GM23248 (cell line): ENCODE measurements at regions not wholly inside any gene's neighbourhood (a gene's known extent, or its start where the extent isn't known, plus 50 kb on each side); places are given as distances from the start of the nearest gene placed in this dataset.

Source experiments
- DNase-seq: peaks from one replicate; pipeline ENCODE4 v3.0.0-alpha.2; 2015
- H2AFZ ChIP-seq: fragments of 200-600 bp; sonication (generic); 2 replicates; pipeline ENCODE4 v1.6.1; 2016; ENCODE audit warnings: antibody characterized with exemption
- H3F3A ChIP-seq: fragments of 200-600 bp; sonication (generic); 2 replicates; pipeline ENCODE4 v1.6.1; 2016; ENCODE audit warnings: mild to moderate bottlenecking, antibody characterized with exemption, mixed run types; ENCODE audit not compliant: insufficient read depth
- H3K27ac ChIP-seq: fragments of 200-600 bp; sonication (generic); 2 replicates; pipeline ENCODE4 v1.5.1; 2016; ENCODE audit warnings: mild to moderate bottlenecking
- H3K27me3 ChIP-seq: fragments of 200-600 bp; sonication (generic); replicated peaks from 2 replicates; pipeline ENCODE4 v1.6.1; 2016; ENCODE audit warnings: mild to moderate bottlenecking; ENCODE audit not compliant: insufficient read depth
- H3K36me3 ChIP-seq: fragments of 200-600 bp; sonication (generic); 2 replicates; pipeline ENCODE4 v1.6.1; 2016; ENCODE audit warnings: low read depth, mild to moderate bottlenecking
- H3K4me1 ChIP-seq: fragments of 200-600 bp; sonication (generic); 2 replicates; pipeline ENCODE4 v1.6.1; 2016; ENCODE audit warnings: mild to moderate bottlenecking; ENCODE audit not compliant: insufficient read depth
- H3K4me2 ChIP-seq: fragments of 200-600 bp; sonication (generic); one replicate; pipeline ENCODE4 v1.6.1; 2016; ENCODE audit warnings: mild to moderate bottlenecking; ENCODE audit not compliant: unreplicated experiment
- H3K4me3 ChIP-seq: fragments of 200-600 bp; sonication (generic); 2 replicates; pipeline ENCODE4 v1.5.1; 2016; ENCODE audit warnings: mild to moderate bottlenecking
- H3K79me2 ChIP-seq: fragments of 200-600 bp; sonication (generic); 2 replicates; pipeline ENCODE4 v1.6.1; 2016; ENCODE audit warnings: mild to moderate bottlenecking; ENCODE audit not compliant: insufficient read depth
- H3K9ac ChIP-seq: fragments of 200-600 bp; sonication (generic); 2 replicates; pipeline ENCODE4 v1.6.1; 2016; ENCODE audit warnings: mild to moderate bottlenecking
- H3K9me2 ChIP-seq: fragments of 200-600 bp; sonication (generic); 2 replicates; pipeline ENCODE4 v1.6.1; 2016; ENCODE audit warnings: mixed run types, mild to moderate bottlenecking, moderate library complexity; ENCODE audit not compliant: insufficient read depth
- H3K9me3 ChIP-seq: fragments of 200-600 bp; sonication (generic); one replicate; pipeline ENCODE4 v1.6.1; 2017; ENCODE audit warnings: low read depth
- H4K20me1 ChIP-seq: fragments of 200-600 bp; sonication (generic); 2 replicates; pipeline ENCODE4 v1.6.0; 2016; ENCODE audit not compliant: insufficient read depth
- EZH2 ChIP-seq: fragments of 200-600 bp; sonication (generic); IDR thresholded peaks from 2 replicates; pipeline ENCODE4 v1.6.1; 2018; ENCODE audit warnings: antibody characterized with exemption, mild to moderate bottlenecking; ENCODE audit not compliant: insufficient read depth, poor library complexity, severe bottlenecking
- EZH2phosphoT487 ChIP-seq: fragments of 200-600 bp; sonication (generic); IDR thresholded peaks from 2 replicates; pipeline ENCODE4 v1.6.1; 2018; ENCODE audit warnings: antibody characterized with exemption, moderate library complexity, mild to moderate bottlenecking, low read depth; ENCODE audit not compliant: insufficient read depth
- WGBS, 2 experiments: methylation state at CpG; one replicate each; pipeline ENCODE4 v1.1.6; 2015 to 2017; ENCODE audit warnings: low lambda C conversion rate in 2 of 2, low coverage in 1 of 2; ENCODE audit errors: missing lambda C conversion rate in 2 of 2; 5-methylcytosine and 5-hydroxymethylcytosine counted together
- in situ Hi-C: fragments of 300-500 bp; cut with MboI; formaldehyde crosslinking; loops from 2 replicates; pipeline ENCODE4 v1.15.0; 2020

- no peaks in the 10 kb centered on the region for H3K36me3 ChIP-seq
- no peak for TF ChIP-seq EZH2phosphoT487
- no peak for TF ChIP-seq EZH2
- no peaks in the 10 kb centered on the region for H3K9me2 ChIP-seq
- no peak overlapping the region for H3K4me3 ChIP-seq
- WGBS, 2 experiments: 32 to 35% methylated on average over 8 of the region's 8 CpGs
- no peak overlapping the region for H3K9ac ChIP-seq
- no peaks in the 10 kb centered on the region for H3K9me3 ChIP-seq
- in situ Hi-C loops: no loop called here
- H2AFZ ChIP-seq: no peak overlapping the region
- H3F3A ChIP-seq: no peaks in the 10 kb centered on the region
- H3K27ac ChIP-seq: no peak overlapping the region
- H3K27me3 ChIP-seq: peaks cover 19% of the 10 kb centered on the region
- no peaks in the 10 kb centered on the region for H4K20me1 ChIP-seq
- no peaks in the 10 kb centered on the region for H3K79me2 ChIP-seq
- H3K4me1 ChIP-seq: no peaks in the 10 kb centered on the region
- H3K4me2 ChIP-seq: no peak overlapping the region
- no peak for DNase-seq
Observed at GRCh38 chr5:86929123-86929766, 311.5 kb downstream of the COX7C start.

- in situ Hi-C loops: no loop called here
- no peaks in the 10 kb centered on the region for H3K9me2 ChIP-seq
- no peak overlapping the region for H3K27ac ChIP-seq
- no peak overlapping the region for H3K9ac ChIP-seq
- no peak for TF ChIP-seq EZH2
- TF ChIP-seq EZH2phosphoT487: no peak
- no peaks in the 10 kb centered on the region for H3K9me3 ChIP-seq
- DNase-seq: no peak
- H3K36me3 ChIP-seq: no peaks in the 10 kb centered on the region
- H2AFZ ChIP-seq: no peak overlapping the region
- H3K27me3 ChIP-seq: no peaks in the 10 kb centered on the region; the same call in none of the 2 replicates
- H3K4me2 ChIP-seq: no peak overlapping the region
- 42 to 49% methylated on average over 3 of the region's 3 CpGs for WGBS, 2 experiments
- H3F3A ChIP-seq: no peaks in the 10 kb centered on the region
- H3K4me1 ChIP-seq: no peaks in the 10 kb centered on the region
- H3K79me2 ChIP-seq: no peaks in the 10 kb centered on the region
- H3K4me3 ChIP-seq: no peak overlapping the region
- H4K20me1 ChIP-seq: no peaks in the 10 kb centered on the region
Observed at GRCh38 chr5:86951761-86952160, 315.9 kb upstream of the RASA1 start.

GRCh38 chr5:86964889-86965288, 302.8 kb upstream of the RASA1 start:
- Histone ChIP-seq H3K4me2 (no peak overlapping the region), H3K9me3 (no peaks in the 10 kb centered on the region), H3K27me3 (no peaks in the 10 kb centered on the region), H3K4me1 (peaks cover 5% of the 10 kb centered on the region), H2AFZ (no peak overlapping the region), H4K20me1 (no peaks in the 10 kb centered on the region), H3K36me3 (no peaks in the 10 kb centered on the region), H3K27ac (no peak overlapping the region), H3K9me2 (no peaks in the 10 kb centered on the region), H3K79me2 (no peaks in the 10 kb centered on the region), H3K9ac (no peak overlapping the region), H3K4me3 (no peak overlapping the region), H3F3A (no peaks in the 10 kb centered on the region)
- TF ChIP-seq EZH2: no peak
- DNase-seq: no peak
- in situ Hi-C loops: loop anchor here (10.0 kb wide), 1 partner anchor 90 kb away; no protein-coding TSS in a partner anchor
- 64 to 93% methylated on average over 1 of the region's 1 CpG for WGBS, 2 experiments

- no peaks in the 10 kb centered on the region for H3K79me2 ChIP-seq
- no peak overlapping the region for H3K4me3 ChIP-seq
- no peaks in the 10 kb centered on the region for H4K20me1 ChIP-seq
- no peaks in the 10 kb centered on the region for H3K27me3 ChIP-seq
- no peaks in the 10 kb centered on the region for H3K9me2 ChIP-seq
- H3K9ac ChIP-seq: no peak overlapping the region
- no peaks in the 10 kb centered on the region for H3K36me3 ChIP-seq
- H3K27ac ChIP-seq: no peak overlapping the region
- no peaks in the 10 kb centered on the region for H3K9me3 ChIP-seq
- H3F3A ChIP-seq: no peaks in the 10 kb centered on the region
- H2AFZ ChIP-seq: peak overlapping the region; percentile 56
- peak; percentile 71 for DNase-seq
- no peak for TF ChIP-seq EZH2phosphoT487
- no peak for TF ChIP-seq EZH2
- 23 to 28% methylated on average over 4 of the region's 4 CpGs for WGBS, 2 experiments
- in situ Hi-C loops: loop anchor here (10.0 kb wide), 1 partner anchor 94 kb away; no protein-coding TSS in a partner anchor
- peaks cover 10% of the 10 kb centered on the region for H3K4me1 ChIP-seq
- H3K4me2 ChIP-seq: peak overlapping the region; percentile 49
Observed at GRCh38 chr5:86968301-86968753, 299.4 kb upstream of the RASA1 start.

- Histone ChIP-seq H3K4me1 (peaks cover 17% of the 10 kb centered on the region), H3K36me3 (no peaks in the 10 kb centered on the region), H3K79me2 (no peaks in the 10 kb centered on the region), H3K9me2 (no peaks in the 10 kb centered on the region), H4K20me1 (no peaks in the 10 kb centered on the region), H3K4me2 (no peak overlapping the region), H3K4me3 (no peak overlapping the region), H3F3A (peaks cover 7% of the 10 kb centered on the region; the same call in 1 of the 2 replicates), H2AFZ (no peak overlapping the region), H3K9ac (no peak overlapping the region), H3K27me3 (no peaks in the 10 kb centered on the region), H3K9me3 (no peaks in the 10 kb centered on the region), H3K27ac (no peak overlapping the region)
- TF ChIP-seq EZH2phosphoT487 (no peak), EZH2 (no peak)
- no peak for DNase-seq
- WGBS, 2 experiments: 92 to 98% methylated on average over 3 of the region's 3 CpGs
- in situ Hi-C loops: no loop called here
Observed at GRCh38 chr5:86970361-86970760, 297.3 kb upstream of the RASA1 start.
